Vagina (tissue), 2 donors: ENCODE measurements at regions not wholly inside any gene's neighbourhood (a gene's known extent, or its start where the extent isn't known, plus 50 kb on each side); places are given as distances from the start of the nearest gene placed in this dataset.

Source experiments
- CTCF ChIP-seq, 3 experiments: fragments of 450-650 bp in 2 of 3; fragments of 200-600 bp in 1 of 3; sonication (generic) in 1 of 3; IDR thresholded peaks; one replicate each; pipeline ENCODE4 v1.5.1; 2017 to 2019; ENCODE audit warnings: antibody characterized with exemption in 3 of 3, mild to moderate bottlenecking in 2 of 3, moderate library complexity in 2 of 3
- POLR2A ChIP-seq, 2 donors: fragments of 450-650 bp; IDR thresholded peaks; one replicate each; pipeline ENCODE4 v1.6.1; 2017; ENCODE audit warnings: antibody characterized with exemption in 2 of 2, mild to moderate bottlenecking in 2 of 2, moderate library complexity in 2 of 2

DNA sequence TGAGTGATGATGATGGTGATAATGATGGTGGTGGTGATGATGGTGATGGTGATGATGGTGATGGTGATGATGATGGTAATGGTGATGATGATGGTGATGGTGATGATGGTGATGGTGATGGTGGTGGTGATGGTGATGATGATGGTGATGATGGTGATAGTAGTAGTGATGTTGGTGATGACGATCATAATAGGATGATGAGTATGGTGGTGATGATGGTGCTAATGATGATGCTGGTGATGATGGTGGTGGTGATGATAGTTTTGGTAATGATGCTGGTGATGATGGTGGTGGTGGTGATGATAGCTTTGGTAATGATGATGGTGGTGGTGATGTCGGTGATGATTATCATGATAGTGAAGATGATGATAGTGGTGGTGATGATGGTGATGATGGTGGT is 171.5 kb upstream of the SFSWAP start:
- TF ChIP-seq CTCF (IDR thresholded peaks at IDR 0.05), result no peak
- no peak for TF ChIP-seq POLR2A (IDR thresholded peaks at IDR 0.05)
